ENCODE measurements at regions not wholly inside any gene's neighbourhood (a gene's known extent, or its start where the extent isn't known, plus 50 kb on each side); places are given as distances from the start of the nearest gene placed in this dataset.

DNA sequence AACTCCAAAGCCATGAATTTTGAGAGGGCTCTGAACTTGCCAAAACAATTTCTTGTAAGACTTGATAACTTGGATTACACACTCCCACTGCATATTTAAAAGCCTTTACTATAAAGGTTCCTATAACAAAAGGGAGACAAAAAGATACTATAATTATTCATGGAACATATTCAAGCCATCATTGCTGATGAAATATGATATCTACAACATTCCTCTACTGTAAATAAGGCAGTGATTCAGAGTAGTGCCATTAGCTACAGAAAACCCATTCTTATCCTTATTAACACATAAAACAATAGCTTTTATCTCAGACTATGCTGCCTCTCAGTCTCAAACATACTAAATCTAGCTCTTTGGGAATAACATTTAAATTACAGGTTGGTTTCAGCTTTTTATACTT is 675.5 kb upstream of the CXADR start:
- Mint-ChIP-seq H3K27me3 (ENCODE audit: low read depth) (no peaks in the 10 kb centered on the region), H3K4me1 (peaks cover 31% of the 10 kb centered on the region), H3K4me3 (no peak overlapping the region), H3K9me3 (no peaks in the 10 kb centered on the region), H3K27ac (peak overlapping the region; percentile 8), H3K36me3 (no peaks in the 10 kb centered on the region)
- TF ChIP-seq, protein P1, sequence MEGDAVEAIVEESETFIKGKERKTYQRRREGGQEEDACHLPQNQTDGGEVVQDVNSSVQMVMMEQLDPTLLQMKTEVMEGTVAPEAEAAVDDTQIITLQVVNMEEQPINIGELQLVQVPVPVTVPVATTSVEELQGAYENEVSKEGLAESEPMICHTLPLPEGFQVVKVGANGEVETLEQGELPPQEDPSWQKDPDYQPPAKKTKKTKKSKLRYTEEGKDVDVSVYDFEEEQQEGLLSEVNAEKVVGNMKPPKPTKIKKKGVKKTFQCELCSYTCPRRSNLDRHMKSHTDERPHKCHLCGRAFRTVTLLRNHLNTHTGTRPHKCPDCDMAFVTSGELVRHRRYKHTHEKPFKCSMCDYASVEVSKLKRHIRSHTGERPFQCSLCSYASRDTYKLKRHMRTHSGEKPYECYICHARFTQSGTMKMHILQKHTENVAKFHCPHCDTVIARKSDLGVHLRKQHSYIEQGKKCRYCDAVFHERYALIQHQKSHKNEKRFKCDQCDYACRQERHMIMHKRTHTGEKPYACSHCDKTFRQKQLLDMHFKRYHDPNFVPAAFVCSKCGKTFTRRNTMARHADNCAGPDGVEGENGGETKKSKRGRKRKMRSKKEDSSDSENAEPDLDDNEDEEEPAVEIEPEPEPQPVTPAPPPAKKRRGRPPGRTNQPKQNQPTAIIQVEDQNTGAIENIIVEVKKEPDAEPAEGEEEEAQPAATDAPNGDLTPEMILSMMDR (IDR thresholded peaks at IDR 0.05; ENCODE audit: unreplicated experiment) = no peak
- no peak for DNase-seq (ENCODE audit: low spot score in 2 of 2, unreplicated experiment in 2 of 2)

DNA sequence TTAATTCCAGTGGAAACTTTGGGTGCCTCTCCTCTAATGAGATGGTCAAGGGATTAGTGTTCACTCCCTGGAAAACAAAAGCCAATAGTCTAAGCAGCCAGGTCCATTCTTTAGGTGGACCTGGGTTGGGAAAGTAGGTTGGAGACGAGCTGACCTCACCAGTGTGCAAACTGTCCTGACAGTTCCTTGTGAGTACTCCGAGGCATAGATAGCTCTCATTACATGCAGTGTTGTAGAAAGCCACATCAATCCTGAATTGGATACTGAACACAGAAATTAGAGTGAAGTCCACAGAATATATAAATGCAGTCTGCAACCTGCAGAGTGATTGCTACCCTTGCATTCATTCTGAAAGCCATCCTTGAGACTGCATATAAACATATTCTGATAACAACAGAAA is 675.1 kb upstream of the CXADR start:
- no peaks in the 10 kb centered on the region for H3K36me3 Mint-ChIP-seq
- H3K27me3 Mint-ChIP-seq (ENCODE audit: low read depth) = no peaks in the 10 kb centered on the region
- no peak for DNase-seq (ENCODE audit: low spot score in 2 of 2, unreplicated experiment in 2 of 2)
- peaks cover 31% of the 10 kb centered on the region for H3K4me1 Mint-ChIP-seq
- H3K27ac Mint-ChIP-seq = peak overlapping the region; percentile 53
- no peak overlapping the region for H3K4me3 Mint-ChIP-seq
- TF ChIP-seq, protein P1 (IDR thresholded peaks at IDR 0.05; ENCODE audit: unreplicated experiment) = no peak
- H3K9me3 Mint-ChIP-seq = no peaks in the 10 kb centered on the region

DNA sequence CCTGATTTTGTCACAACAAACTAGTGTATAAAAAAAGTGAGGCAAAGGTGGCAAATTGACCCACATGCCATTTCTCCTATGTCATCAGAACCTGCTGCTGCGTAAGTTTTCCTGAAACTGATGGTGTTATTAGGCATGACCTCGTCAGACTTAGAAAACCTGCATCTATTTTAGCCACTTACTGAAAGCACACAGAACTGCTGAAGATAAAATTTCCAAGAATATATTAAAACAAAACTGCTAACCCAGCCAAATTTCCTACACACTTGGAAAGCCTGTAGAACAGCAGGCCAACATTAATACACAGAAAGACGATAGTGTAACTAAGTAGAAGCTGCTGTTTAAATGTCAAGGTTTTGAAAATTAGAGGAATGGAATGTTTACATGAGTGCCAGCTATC is 674.5 kb upstream of the CXADR start:
- Mint-ChIP-seq H3K27ac (peak overlapping the region; percentile 53), H3K9me3 (no peaks in the 10 kb centered on the region), H3K36me3 (no peaks in the 10 kb centered on the region), H3K4me3 (no peak overlapping the region), H3K4me1 (peaks cover 31% of the 10 kb centered on the region), H3K27me3 (ENCODE audit: low read depth) (no peaks in the 10 kb centered on the region)
- TF ChIP-seq, protein P1 (IDR thresholded peaks at IDR 0.05; ENCODE audit: unreplicated experiment) = no peak
- no peak for DNase-seq (ENCODE audit: low spot score in 2 of 2, unreplicated experiment in 2 of 2)

DNA sequence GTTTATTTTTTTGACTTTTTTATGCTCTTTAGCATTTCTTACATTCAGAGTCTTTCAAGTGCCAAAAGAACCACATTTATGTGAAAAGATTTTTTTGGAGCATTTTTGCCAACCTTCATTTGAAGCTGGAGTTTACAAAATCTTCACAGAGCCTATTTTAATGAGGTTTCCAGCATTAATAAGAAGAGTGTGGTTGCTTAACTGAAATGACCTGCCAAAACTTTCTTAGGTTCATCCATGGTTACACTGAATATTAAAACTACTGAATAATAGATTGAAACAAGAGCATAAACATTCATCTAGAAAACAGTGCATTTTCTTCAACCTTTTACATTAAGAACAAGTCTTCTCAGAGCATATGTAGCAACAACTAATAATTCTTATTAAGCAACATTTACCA is 672.3 kb upstream of the CXADR start:
- no peak overlapping the region for H3K27ac Mint-ChIP-seq
- DNase-seq (ENCODE audit: low spot score in 2 of 2, unreplicated experiment in 2 of 2) = no peak
- H3K27me3 Mint-ChIP-seq (ENCODE audit: low read depth) = no peaks in the 10 kb centered on the region
- H3K4me1 Mint-ChIP-seq = peaks cover 26% of the 10 kb centered on the region
- no peak overlapping the region for H3K4me3 Mint-ChIP-seq
- H3K9me3 Mint-ChIP-seq = peaks cover 3% of the 10 kb centered on the region
- TF ChIP-seq, protein P1 (IDR thresholded peaks at IDR 0.05; ENCODE audit: unreplicated experiment) = no peak
- H3K36me3 Mint-ChIP-seq = no peaks in the 10 kb centered on the region

DNA sequence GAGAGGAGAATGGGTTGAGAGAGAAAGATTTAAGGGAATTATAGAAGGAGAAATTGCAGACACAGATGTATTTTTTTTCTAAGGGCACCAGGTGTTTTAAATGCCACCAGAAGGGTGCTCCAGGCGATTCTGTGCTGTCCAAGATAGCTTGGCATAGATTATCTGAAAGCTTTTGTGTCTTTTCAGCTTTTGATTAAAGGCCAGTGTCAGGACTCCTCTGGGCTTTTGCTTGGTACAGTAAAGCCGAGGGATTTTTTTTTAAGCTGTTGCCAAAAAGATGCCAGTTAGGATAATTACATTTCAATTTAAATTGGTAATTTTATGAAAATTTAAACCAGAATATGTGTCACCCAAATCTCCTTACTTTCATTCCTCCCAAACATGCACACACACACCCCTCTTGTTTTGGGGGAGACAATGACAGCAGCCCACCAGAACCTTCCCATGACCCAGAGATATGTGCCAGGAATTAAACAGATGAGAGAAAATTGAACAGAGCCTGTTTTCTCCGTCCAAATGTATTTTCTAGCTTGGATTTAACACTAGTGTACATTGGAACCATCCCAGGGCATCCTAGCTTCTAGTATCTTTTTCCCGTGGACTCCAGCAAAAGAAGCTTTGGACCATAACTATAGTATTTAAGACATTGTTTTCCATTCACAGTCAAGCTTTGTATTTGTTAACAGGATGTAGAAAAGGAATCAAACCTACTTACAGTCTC is 670.7 kb upstream of the CXADR start:
- H3K27ac Mint-ChIP-seq = no peak overlapping the region
- no peaks in the 10 kb centered on the region for H3K36me3 Mint-ChIP-seq
- H3K9me3 Mint-ChIP-seq = peaks cover 3% of the 10 kb centered on the region
- TF ChIP-seq, protein P1 (IDR thresholded peaks at IDR 0.05; ENCODE audit: unreplicated experiment) = no peak
- H3K27me3 Mint-ChIP-seq (ENCODE audit: low read depth) = no peaks in the 10 kb centered on the region
- peaks cover 17% of the 10 kb centered on the region for H3K4me1 Mint-ChIP-seq
- no peak for DNase-seq (ENCODE audit: low spot score in 2 of 2, unreplicated experiment in 2 of 2)
- no peak overlapping the region for H3K4me3 Mint-ChIP-seq

DNA sequence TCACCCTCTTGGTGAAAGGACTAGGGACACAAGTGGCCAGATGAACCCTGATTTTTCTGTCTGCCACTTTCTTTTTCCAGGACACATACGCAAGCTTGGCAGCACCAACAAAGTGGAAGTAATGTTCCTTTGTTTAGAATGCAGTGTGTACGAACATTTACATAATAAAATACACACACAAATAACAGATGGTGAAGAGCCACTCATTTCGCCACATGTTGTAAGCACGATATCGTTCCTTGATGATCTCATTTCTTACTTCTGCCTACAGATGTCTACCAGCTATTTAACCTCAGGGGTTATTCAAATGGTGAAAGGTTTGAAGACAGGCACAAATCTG is 670.2 kb upstream of the CXADR start:
- H3K4me1 Mint-ChIP-seq = peaks cover 12% of the 10 kb centered on the region

More for the DNA sequence above, 670.2 kb upstream of the CXADR start:
- Mint-ChIP-seq H3K4me3 (no peak overlapping the region), H3K27me3 (ENCODE audit: low read depth) (no peaks in the 10 kb centered on the region), H3K36me3 (no peaks in the 10 kb centered on the region), H3K9me3 (peaks cover 3% of the 10 kb centered on the region), H3K27ac (no peak overlapping the region)
- DNase-seq (ENCODE audit: low spot score in 2 of 2, unreplicated experiment in 2 of 2) = no peak
- TF ChIP-seq, protein P1 (IDR thresholded peaks at IDR 0.05; ENCODE audit: unreplicated experiment) = no peak

All from mesothelial cell of epicardium (in vitro differentiated cells).